GM19043 (cell line): ENCODE measurements at regions not wholly inside any gene's neighbourhood (a gene's known extent, or its start where the extent isn't known, plus 50 kb on each side); places are given as distances from the start of the nearest gene placed in this dataset.
A peak's percentile ranks its signal among the peaks of the same experiment; 100 is the strongest.

Source experiments
- ATAC-seq: cut with Tn5 transposase; IDR thresholded peaks from one replicate; pipeline ENCODE4 v1.9.1; 2021; ENCODE audit warnings: low read depth; ENCODE audit not compliant: unreplicated experiment

GRCh38 chr16:77551357-77551756 is 116.5 kb upstream of the ADAMTS18 start:
- ATAC-seq, result no peak

DNA sequence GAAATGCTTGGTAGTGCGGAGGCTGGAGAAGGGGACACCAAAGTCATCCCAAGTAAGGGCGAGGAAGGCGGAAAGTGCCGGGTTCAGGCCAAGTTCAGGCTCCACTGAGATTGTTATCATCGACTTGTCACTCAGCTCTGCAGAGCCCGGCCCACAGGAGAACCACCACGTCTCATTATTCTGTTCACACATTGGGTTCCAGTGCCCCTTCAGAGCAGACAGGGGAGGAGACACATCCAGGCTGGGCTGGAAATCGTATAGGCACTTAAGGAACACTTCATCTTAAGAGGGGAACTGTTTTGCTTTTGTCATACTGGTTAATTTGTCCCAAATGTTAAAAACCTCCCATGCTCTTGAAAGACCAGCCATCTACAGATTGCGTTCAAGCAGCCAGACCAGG is 118.3 kb upstream of the ADAMTS18 start:
- no peak for ATAC-seq

- no peak for ATAC-seq
These were observed 120.3 kb upstream of the ADAMTS18 start for GRCh38 chr16:77555126-77555525.

DNA sequence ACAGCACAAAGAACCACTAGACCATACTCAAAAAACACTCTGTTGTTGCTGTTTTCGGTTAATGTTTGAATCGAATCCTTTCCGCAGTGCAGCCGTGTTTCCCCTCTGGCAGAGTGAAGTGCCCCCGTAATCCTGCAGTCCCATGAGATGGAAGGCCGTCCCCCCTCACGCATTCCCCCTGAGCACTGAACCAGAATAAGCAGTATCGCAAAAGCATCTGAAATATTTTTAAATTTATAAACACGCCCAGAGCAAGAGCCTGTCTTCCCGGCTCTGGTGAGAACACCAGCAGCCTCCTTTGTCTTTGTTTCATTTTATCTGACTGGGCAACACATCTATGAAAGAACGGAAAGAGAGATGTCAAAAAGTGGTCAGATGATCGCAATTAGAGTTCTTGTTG is 121.0 kb upstream of the ADAMTS18 start:
- no peak for ATAC-seq

DNA sequence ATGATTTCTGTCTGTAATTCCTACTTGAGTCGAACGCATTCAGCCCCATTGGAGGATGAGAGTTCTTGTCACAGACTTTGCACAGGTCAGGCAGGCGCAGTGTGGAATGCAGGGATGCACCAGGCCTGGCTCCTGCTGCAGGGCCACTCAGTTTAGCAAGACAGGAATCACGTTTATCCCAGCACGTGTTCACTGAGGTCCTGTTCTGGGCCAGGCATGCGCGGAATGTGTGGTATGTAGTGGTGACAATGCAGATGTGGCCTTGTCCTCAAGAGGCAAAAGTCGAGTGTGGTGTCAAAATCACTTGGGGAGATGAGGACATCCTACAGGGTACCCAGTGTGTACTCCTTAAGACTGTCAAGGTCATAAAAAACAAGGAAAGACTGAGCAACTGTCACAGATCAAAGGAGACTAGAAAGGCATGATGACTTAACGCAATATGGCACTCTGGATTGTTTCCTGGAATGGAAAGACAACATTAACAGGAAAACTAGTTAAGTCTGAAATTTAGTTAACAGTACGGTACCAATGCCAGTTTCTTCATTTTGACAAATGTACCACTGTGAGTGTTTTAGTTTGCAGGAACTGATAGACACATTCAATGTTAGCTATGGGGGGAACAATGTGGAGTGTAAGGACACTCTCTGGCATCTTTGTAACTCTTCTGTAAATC is 121.5 kb upstream of the ADAMTS18 start:
- no peak for ATAC-seq

DNA sequence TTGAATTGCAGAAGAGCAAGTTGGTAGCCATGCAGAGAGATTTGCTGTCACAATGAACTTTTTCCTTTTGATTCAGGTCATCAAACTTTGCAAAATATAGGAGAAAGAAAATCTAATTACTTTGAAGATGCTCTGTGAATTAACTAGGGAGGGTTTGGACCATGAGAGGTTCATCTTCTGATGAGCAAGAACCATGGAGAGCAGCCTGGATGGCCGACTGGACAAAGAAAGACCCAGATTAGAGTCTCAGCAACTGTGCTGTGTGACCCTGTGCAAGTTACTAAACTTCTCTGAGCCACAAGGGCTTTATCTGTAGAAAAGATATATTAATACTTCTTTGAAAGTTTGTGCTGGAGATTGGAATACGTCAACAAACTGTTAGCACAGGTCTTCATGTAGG is 122.6 kb upstream of the ADAMTS18 start:
- ATAC-seq, result no peak

DNA sequence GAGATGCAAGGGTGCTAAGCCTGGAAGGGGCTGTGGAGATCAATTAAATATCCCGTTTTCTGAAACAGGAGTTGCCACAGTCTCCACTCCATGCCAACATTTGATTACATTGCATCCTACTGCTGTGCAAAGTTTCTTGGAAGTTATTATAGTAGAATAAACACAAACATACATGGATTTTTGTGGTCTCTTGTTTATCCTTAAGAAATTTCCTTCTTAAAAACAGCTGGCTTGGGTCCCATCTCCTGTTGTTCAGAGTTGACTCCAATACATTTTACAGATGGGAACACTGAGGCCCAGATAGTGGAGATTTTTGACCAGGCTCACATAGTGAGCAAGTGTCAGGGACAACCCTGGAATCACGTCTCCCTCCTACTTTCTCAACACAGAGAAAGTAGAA is 124.0 kb upstream of the ADAMTS18 start:
- no peak for ATAC-seq

DNA sequence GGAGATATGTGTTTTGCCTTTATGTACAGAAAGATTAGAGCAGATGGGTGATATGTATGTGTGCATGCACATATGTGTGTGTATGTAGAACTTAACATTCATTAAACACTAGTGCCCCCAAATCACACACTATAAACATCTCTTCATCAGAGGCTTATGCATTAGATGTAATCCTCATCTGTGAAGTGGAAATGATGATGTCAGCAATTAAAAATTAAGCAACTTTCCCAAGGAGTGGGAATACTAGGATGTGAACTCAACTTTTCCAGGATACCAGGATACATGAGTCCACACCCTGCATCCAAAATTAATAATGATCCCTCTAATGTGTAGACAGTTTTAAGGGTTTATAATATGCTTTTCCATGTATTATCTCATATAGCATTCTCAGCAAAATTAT is 127.7 kb upstream of the ADAMTS18 start:
- ATAC-seq, result no peak

DNA sequence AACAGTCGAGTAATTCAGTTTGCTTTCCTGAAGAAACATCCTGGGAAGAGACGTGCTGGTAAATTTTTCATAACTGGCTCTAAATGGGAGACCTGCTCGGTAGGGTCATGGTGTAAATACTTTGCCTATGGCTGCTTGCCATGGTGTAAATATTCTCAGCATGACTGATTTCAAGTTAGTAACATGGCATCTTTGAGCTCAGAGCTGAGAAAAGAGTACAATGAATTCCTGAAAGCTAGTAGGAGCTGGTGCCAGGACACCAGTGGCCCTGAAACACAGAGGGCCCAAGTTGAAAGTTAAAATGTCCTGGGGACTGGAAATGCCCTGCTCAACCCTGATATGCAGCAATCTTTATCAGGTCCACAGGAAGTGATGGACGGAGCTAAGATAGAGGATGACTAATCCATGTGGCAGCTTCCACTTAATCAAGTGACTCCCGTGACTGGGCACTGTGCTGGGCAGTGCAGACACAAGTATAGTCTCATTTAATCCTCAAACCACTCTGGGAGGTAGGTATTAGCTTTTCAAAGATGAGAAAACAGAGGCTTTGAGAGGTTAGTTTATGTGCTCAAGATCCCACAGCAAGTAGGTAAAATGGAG is 130.1 kb upstream of the ADAMTS18 start:
- no peak for ATAC-seq

- ATAC-seq, result no peak
These were observed 134.6 kb upstream of the ADAMTS18 start for GRCh38 chr16:77569406-77569805.

DNA sequence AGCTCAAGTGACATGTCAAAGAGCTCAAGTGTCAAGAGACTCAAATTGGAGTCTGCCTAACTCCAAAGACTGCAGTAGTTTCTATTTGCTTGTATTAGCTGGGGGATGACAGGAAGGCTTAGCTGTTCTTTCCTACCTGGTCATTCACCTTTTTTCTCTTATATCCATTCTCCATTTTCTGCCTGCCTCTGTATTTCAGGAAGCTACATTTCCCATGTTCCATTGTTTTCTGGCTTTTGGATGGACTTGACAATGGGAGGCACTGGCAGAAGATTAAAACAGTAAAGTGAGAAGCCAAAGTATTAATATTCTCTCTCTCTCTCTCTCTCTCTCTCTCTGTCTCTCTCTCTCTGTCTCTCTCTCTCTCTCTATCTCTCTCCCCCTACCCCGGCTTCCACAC is 135.7 kb upstream of the ADAMTS18 start:
- no peak for ATAC-seq

GRCh38 chr16:77571115-77571862 is 136.5 kb upstream of the ADAMTS18 start:
- ATAC-seq, result no peak

DNA sequence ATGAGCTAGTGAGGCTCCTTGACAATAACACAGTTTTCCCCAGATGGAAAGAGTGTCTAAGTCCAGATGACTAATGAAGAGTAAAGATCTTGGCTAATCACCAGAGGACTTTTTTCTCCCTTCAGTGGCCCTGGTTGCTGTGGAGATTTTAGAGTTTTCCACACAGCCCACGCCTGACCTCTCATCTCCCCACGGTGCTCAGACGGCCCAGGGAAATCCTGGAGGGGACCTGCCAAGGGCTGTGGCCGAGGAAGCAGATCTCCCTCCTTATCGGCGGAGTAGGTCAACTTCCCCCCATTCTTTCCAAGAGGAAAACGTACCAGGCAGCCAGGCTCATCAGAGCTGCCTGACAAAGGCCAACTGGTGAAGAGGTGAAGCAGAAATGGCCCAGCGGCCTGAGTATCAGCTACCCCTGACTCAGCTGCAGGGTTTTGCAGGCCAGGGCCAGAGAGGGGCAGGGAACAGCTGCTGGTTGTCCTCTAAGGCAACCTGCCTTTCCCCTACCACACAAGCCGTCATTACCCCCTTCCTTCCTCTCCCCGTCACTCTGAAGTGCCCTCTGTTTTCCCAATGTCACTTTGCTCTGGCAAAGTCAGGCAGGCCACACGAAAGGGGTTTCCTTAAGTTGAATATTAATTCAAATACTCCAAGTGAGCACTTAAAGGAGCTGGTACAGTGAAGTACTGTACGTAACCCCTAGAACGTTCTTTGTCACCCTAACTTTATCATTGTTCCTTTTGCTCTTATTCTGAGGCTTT is 140.2 kb upstream of the ADAMTS18 start:
- ATAC-seq, result no peak

GRCh38 chr16:77579351-77579891 is 142.9 kb upstream of the NUDT7 start:
- ATAC-seq, result no peak

DNA sequence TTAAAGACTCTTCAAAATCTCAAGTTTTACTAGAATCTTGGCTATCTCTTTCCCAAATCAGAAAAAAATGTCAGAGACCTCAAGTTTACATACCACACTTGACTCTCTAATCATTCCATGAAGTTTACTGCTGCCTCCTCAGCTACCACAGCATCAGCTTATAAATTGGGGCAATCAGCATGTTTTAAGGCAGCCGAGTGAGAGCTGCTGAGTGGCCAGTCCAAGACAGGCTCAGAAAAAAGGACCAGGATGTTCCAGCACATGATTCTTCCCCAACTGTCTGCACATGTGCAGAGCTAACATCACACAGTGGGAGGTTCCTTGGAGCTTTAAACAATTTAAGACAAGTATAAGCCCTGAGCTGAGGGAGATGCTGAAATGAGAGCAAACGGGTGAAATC is 140.6 kb upstream of the NUDT7 start:
- no peak for ATAC-seq

DNA sequence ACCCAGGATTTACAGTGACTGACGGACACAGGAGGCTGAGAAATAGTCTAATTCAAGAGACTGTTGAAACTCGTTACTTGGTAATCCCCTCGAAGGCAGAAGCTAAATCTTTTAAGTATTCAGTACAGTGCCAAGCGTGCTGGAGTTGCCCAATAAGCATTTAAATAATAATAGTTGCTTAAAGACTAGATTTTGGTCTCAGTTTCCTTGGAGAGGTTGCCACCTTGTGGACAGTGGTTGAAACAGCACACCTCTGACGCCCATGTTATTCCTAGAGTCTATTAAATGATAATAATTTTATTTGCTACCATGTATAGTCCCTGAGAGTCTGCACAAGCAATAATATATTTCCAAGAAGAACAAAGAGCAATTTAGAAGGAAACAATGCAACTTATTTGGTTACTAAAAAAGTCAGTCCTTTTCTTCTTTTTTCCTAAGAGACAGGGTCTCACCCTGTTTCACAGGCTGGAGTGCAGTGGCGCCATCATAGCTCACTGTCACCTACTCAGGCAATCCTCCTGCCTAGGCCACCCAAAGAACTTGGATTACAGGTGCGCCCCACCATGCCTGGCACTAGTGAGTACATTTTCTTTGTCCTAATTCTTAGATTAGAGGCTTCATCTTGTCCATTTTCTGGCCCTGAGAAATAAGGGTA is 138.0 kb upstream of the NUDT7 start:
- ATAC-seq, result peak; percentile 78

GRCh38 chr16:77585379-77586251 is 136.7 kb upstream of the NUDT7 start:
- ATAC-seq, result no peak

- no peak for ATAC-seq
These were observed 133.9 kb upstream of the NUDT7 start for GRCh38 chr16:77588389-77588788.

- no peak for ATAC-seq
These were observed 133.1 kb upstream of the NUDT7 start for GRCh38 chr16:77589071-77589765.
